ENCODE measurements at regions not wholly inside any gene's neighbourhood (a gene's known extent, or its start where the extent isn't known, plus 50 kb on each side); places are given as distances from the start of the nearest gene placed in this dataset.
"Not testable (repeated sequence)": the region's sequence is repeated elsewhere in the genome, so short reads cannot be mapped to it uniquely, and the experiment has no call there.

DNA sequence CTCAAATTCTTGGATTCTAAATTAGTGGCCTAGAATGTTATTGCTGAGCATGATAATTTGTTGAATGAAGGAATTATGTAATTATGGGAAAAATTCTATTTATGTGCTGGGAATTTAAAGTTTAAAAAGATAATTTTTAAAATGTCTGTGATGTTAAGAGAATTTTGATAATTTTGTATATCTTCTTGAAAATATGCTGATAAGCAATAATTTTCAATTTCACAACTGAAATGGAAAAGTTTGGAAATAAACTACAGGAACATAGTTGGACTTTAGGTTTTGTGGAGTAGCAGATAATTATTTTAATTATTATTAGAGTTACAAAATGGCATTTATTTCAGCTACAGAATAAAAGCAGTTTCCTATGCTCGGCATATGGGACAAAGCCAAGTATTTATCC lies 268.5 kb upstream of the TPK1 start (continued):
- TF ChIP-seq, protein P1, sequence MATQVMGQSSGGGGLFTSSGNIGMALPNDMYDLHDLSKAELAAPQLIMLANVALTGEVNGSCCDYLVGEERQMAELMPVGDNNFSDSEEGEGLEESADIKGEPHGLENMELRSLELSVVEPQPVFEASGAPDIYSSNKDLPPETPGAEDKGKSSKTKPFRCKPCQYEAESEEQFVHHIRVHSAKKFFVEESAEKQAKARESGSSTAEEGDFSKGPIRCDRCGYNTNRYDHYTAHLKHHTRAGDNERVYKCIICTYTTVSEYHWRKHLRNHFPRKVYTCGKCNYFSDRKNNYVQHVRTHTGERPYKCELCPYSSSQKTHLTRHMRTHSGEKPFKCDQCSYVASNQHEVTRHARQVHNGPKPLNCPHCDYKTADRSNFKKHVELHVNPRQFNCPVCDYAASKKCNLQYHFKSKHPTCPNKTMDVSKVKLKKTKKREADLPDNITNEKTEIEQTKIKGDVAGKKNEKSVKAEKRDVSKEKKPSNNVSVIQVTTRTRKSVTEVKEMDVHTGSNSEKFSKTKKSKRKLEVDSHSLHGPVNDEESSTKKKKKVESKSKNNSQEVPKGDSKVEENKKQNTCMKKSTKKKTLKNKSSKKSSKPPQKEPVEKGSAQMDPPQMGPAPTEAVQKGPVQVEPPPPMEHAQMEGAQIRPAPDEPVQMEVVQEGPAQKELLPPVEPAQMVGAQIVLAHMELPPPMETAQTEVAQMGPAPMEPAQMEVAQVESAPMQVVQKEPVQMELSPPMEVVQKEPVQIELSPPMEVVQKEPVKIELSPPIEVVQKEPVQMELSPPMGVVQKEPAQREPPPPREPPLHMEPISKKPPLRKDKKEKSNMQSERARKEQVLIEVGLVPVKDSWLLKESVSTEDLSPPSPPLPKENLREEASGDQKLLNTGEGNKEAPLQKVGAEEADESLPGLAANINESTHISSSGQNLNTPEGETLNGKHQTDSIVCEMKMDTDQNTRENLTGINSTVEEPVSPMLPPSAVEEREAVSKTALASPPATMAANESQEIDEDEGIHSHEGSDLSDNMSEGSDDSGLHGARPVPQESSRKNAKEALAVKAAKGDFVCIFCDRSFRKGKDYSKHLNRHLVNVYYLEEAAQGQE (IDR thresholded peaks at IDR 0.05; ENCODE audit: low read depth, low read length): no peak
- no peak for TF ChIP-seq EED (IDR thresholded peaks at IDR 0.05; ENCODE audit: low read depth)
- no peak for TF ChIP-seq STAT3 (IDR thresholded peaks at IDR 0.05; ENCODE audit: low read depth, low read length)
- TF ChIP-seq ZNF207 (IDR thresholded peaks at IDR 0.05; ENCODE audit: borderline replicate concordance): no peak
- no peak for TF ChIP-seq YY1 (IDR thresholded peaks at IDR 0.05; ENCODE audit: low read depth, low read length)
- TF ChIP-seq TAF1 (IDR thresholded peaks at IDR 0.05; ENCODE audit: borderline replicate concordance, low read depth, low read length): no peak
- no peak for TF ChIP-seq ZNF384 (IDR thresholded peaks at IDR 0.05; ENCODE audit: borderline replicate concordance, low read depth, low read length)

DNA sequence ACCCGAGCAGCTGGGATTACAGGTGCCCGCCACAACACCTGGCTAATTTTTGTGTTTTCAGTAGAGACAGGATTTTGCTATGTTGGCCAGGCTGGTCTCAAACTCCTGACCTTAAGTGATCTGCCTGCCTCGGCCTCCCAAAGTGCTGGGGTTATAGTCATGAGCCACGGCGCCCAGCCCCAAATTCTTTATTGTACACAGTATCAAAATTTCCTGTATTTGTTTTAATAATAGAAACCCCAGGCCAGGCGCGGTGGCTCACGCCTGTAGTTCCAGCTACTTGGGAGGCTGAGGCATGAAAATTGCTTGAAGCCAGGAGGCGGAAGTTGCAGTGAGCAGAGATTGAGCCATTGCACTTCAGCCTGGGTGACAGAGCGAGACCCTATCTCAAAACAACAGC lies 266.3 kb upstream of the TPK1 start:
- H3K27me3 ChIP-seq (replicated peaks in 1 of 2; ENCODE audit: control insufficient read depth in 2 of 2, insufficient read depth in 2 of 2, low read length in 1 of 2); H3K4me1 ChIP-seq (ENCODE audit: control insufficient read depth, insufficient read depth, low read length); H3K9me3 ChIP-seq (replicated peaks; ENCODE audit: control insufficient read depth, insufficient read depth, low read length); H2AFZ ChIP-seq (ENCODE audit: control insufficient read depth, low read depth, low read length); ATAC-seq; H3K4me2 ChIP-seq (ENCODE audit: control insufficient read depth, insufficient read depth); intact Hi-C loops (cut with micrococcal nuclease; ENCODE audit: unreplicated experiment); H4K20me1 ChIP-seq (ENCODE audit: control insufficient read depth, insufficient read depth); BruUV-seq (replicated peaks); H3K4me3 ChIP-seq; RAD21 ChIA-PET (ENCODE audit: unreplicated experiment); H3K9ac ChIP-seq (ENCODE audit: control insufficient read depth, insufficient read depth, low read length); in situ Hi-C loops (cut with MboI); H3K79me2 ChIP-seq (ENCODE audit: control insufficient read depth, insufficient read depth, low read length); FAIRE-seq; DNase-seq (ENCODE audit: low read depth, low spot score); H3K36me3 ChIP-seq (ENCODE audit: control insufficient read depth in 2 of 2, insufficient read depth in 2 of 2, low read length in 1 of 2); SMC1A ChIA-PET (ENCODE audit: uncharacterized antibody, unreplicated experiment); CTCF ChIA-PET; H3K27ac ChIP-seq (ENCODE audit: control insufficient read depth, insufficient read depth): not testable (repeated sequence)
- POLR2A ChIA-PET: interaction anchor here (0.6 kb wide), 1 partner anchor 8 kb away, joined by 4 read pairs; no protein-coding TSS in a partner anchor
- WGBS (ENCODE audit: insufficient coverage, insufficient replicate concordance, low lambda C conversion rate, missing lambda C conversion rate): 36% methylated on average over 10 of the region's 10 CpGs
